ENCODE measurements at regions not wholly inside any gene's neighbourhood (a gene's known extent, or its start where the extent isn't known, plus 50 kb on each side); places are given as distances from the start of the nearest gene placed in this dataset.
A peak's percentile ranks its signal among the peaks of the same experiment; 100 is the strongest.

DNA sequence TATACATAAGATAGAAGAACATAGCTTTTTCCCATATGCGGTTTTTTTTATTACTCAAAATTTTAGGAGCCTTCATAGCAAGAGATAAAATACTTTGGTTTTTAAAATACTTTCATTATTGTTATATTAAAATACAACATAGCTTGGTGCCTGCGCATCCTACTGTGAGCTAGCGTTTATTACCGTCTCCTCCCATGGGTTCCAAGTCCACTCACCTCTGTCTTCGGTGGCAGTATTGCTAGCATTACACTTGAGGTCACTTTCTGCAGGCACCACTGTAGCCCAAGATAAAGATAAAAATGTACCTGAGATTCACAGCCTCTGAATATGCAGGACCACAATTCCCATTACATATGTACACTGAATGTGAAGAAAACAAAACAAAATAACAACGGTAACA is 326.7 kb downstream of the TPBG start:
- TF ChIP-seq, protein P1, sequence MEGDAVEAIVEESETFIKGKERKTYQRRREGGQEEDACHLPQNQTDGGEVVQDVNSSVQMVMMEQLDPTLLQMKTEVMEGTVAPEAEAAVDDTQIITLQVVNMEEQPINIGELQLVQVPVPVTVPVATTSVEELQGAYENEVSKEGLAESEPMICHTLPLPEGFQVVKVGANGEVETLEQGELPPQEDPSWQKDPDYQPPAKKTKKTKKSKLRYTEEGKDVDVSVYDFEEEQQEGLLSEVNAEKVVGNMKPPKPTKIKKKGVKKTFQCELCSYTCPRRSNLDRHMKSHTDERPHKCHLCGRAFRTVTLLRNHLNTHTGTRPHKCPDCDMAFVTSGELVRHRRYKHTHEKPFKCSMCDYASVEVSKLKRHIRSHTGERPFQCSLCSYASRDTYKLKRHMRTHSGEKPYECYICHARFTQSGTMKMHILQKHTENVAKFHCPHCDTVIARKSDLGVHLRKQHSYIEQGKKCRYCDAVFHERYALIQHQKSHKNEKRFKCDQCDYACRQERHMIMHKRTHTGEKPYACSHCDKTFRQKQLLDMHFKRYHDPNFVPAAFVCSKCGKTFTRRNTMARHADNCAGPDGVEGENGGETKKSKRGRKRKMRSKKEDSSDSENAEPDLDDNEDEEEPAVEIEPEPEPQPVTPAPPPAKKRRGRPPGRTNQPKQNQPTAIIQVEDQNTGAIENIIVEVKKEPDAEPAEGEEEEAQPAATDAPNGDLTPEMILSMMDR (IDR thresholded peaks at IDR 0.05; ENCODE audit: low read depth, low read length): no peak
- no peak for DNase-seq (ENCODE audit: low read depth, low spot score)
- no peak overlapping the region for H3K4me3 ChIP-seq (ENCODE audit: low read depth, low read length)
- in situ Hi-C loops (cut with HindIII; ENCODE audit: low sequenced_read_pairs): no loop called here

DNA sequence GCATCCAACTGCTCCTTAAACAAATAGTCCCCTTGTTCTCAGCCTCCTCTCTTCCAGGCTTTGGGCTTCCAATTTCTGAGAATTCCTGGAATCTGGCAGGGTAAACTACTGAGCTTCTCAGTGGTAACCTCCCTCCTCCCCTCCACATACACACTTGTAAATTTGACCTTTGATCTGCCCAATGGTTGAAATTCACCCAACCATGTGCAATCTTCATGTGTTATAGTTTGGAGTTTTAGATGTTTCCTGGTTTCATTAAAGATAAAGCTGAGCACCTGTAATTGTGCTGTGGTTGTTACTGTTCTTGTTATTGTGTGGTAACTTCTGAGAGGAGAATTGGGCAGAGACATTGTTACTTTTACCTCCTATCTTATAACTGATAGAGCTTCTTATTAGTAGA is 328.4 kb downstream of the TPBG start:
- DNase-seq (ENCODE audit: low read depth, low spot score): no peak
- in situ Hi-C loops (cut with HindIII; ENCODE audit: low sequenced_read_pairs): no loop called here
- TF ChIP-seq, protein P1 (IDR thresholded peaks at IDR 0.05; ENCODE audit: low read depth, low read length): no peak
- H3K4me3 ChIP-seq (ENCODE audit: low read depth, low read length): no peak overlapping the region

DNA sequence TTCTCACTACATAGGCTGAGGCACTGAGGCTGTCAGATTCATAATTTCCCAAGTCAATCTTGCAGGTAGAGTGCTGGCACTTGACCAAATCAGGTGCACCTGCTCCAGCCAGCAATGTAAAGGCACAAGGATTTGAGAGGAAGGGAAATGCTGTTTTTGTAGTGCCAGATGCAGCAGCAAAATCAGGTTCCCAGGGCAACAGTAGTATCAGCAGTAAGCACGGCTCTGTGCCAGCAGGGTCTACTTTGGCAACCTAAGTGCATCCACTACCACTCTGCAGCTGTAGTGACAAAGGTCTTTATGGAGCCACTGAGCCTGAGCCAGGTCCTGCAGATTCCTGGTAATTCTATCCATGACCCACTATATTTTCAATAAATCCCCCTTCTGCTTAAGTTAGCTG is 329.5 kb downstream of the TPBG start:
- TF ChIP-seq, protein P1 (IDR thresholded peaks at IDR 0.05; ENCODE audit: low read depth, low read length): no peak
- no peak overlapping the region for H3K4me3 ChIP-seq (ENCODE audit: low read depth, low read length)
- in situ Hi-C loops (cut with HindIII; ENCODE audit: low sequenced_read_pairs): no loop called here
- DNase-seq (ENCODE audit: low read depth, low spot score): no peak

DNA sequence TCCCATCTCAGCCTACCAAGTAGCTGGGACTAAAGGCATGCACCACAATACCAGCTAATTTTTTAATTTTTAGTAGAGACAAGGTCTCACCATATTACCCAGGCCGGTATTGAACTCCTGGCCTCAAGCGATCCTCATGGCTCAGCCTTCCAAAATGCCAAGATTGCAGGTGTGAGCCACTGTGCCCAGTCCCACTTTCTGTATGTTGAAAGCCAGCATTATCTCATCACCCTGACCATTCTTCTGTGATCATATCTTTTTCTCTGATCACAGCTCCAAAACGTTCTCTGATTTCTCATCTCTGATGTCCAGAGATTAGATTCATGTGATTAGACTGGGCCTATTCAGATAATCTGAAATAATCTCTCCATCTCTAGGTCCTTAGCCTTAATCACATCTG is 337.7 kb downstream of the TPBG start:
- no peak for DNase-seq (ENCODE audit: low read depth, low spot score)
- no peak overlapping the region for H3K4me3 ChIP-seq (ENCODE audit: low read depth, low read length)
- TF ChIP-seq, protein P1 (IDR thresholded peaks at IDR 0.05; ENCODE audit: low read depth, low read length): no peak
- in situ Hi-C loops (cut with HindIII; ENCODE audit: low sequenced_read_pairs): no loop called here

DNA sequence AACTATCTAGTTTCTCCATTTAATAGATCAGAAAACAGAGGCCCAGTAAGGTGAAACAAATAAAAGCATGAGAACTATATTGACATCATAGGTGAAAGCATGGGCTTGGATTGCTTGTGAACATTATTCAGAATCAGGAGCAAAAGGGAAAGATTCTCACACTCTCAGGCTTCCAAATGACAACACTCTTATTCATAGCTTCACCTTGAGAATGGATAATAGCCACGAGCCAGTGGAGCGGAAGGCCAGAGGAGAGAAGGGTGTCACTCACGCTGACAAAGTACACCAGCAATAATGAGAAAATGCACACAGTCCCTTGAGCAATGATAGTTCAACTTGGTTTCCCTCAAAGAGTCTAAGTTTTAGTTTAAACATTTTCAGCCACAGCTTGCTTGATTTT is 339.0 kb downstream of the TPBG start:
- TF ChIP-seq, protein P1 (IDR thresholded peaks at IDR 0.05; ENCODE audit: low read depth, low read length): no peak
- H3K4me3 ChIP-seq (ENCODE audit: low read depth, low read length): no peak overlapping the region
- in situ Hi-C loops (cut with HindIII; ENCODE audit: low sequenced_read_pairs): no loop called here
- no peak for DNase-seq (ENCODE audit: low read depth, low spot score)

DNA sequence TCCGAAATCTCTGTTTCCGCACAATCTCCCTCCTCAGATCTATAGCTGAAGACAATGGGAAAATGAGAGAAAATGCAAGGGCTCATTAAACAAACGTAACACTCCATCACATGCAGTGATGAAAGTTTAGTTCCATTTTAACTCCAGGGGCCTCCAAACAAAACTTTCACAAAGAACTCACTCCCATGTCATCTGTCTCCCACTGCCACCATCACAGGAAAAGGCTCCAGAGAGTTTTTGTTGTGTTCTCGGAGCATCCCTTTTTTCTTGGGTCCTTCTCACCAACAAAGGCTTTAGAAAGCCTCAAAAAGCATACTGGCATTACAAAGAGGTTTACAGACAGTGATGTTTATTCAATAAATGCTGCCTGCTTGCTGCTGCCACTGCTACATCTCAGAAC is 339.6 kb downstream of the TPBG start:
- in situ Hi-C loops (cut with HindIII; ENCODE audit: low sequenced_read_pairs): no loop called here
- H3K4me3 ChIP-seq (ENCODE audit: low read depth, low read length): no peak overlapping the region
- TF ChIP-seq, protein P1 (IDR thresholded peaks at IDR 0.05; ENCODE audit: low read depth, low read length): no peak
- DNase-seq (ENCODE audit: low read depth, low spot score): no peak

DNA sequence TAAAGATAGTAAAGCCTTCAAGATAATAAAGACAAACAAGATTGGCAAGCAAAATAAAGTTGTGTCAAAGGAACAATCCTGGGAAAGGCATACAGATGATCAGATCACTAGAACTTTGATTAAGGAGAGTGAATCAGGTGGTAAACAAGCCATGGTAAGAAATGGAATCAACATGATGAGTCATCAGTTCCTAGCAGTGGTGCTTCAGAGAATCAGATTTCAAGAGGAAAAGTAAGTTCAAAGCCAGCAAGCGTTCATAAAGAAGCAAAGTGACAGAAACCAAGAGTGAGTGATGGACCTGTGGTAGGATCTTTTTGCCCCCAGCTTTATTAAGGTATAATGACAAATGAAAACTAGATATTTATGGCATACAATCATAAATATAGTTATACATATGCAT is 340.4 kb downstream of the TPBG start:
- peak; percentile 2 for DNase-seq (ENCODE audit: low read depth, low spot score)
- no peak overlapping the region for H3K4me3 ChIP-seq (ENCODE audit: low read depth, low read length)
- in situ Hi-C loops (cut with HindIII; ENCODE audit: low sequenced_read_pairs): no loop called here
- TF ChIP-seq, protein P1 (IDR thresholded peaks at IDR 0.05; ENCODE audit: low read depth, low read length): no peak

Measured in astrocyte of the spinal cord (primary cell).